Lower lobe of right lung (tissue), 2 donors: ENCODE measurements at regions not wholly inside any gene's neighbourhood (a gene's known extent, or its start where the extent isn't known, plus 50 kb on each side); places are given as distances from the start of the nearest gene placed in this dataset.

ENCODE experiments used
- ATAC-seq, 2 donors: fragments of 200-7000 bp; cut with Tn5 transposase; one replicate each; pipeline ENCODE4 v1.9.1; 2020 to 2022; ENCODE audit warnings: mild to moderate bottlenecking in 2 of 2, moderate library complexity in 2 of 2
- DNase-seq: peaks from one replicate; pipeline ENCODE4 v3.0.0-alpha.2; 2020
- H3K27ac ChIP-seq: fragments of 200-600 bp; one replicate; pipeline ENCODE4 v1.8.0; 2022
- H3K27me3 ChIP-seq: fragments of 200-600 bp; one replicate; pipeline ENCODE4 v1.8.0; 2022; ENCODE audit warnings: low read depth
- H3K36me3 ChIP-seq: fragments of 200-600 bp; one replicate; pipeline ENCODE4 v1.8.0; 2022; ENCODE audit warnings: mild to moderate bottlenecking
- H3K4me1 ChIP-seq: fragments of 200-600 bp; one replicate; pipeline ENCODE4 v1.8.0; 2022
- H3K4me3 ChIP-seq: fragments of 200-600 bp; one replicate; pipeline ENCODE4 v1.8.0; 2022; ENCODE audit warnings: mild to moderate bottlenecking
- H3K9me3 ChIP-seq: fragments of 200-600 bp; one replicate; pipeline ENCODE4 v1.8.0; 2022
- CTCF ChIP-seq: fragments of 200-600 bp; IDR thresholded peaks from one replicate; pipeline ENCODE4 v1.8.0; 2022; ENCODE audit warnings: antibody characterized with exemption, mild to moderate bottlenecking
- intact Hi-C: fragments of 100-400 bp; cut with DNase I; formaldehyde crosslinking; loops from one replicate; pipeline ENCODE4 v1.11.0; 2022
- donor health status: DM: no; HTN: yes; CAD: no; lungs with severe emphysema.

- Histone ChIP-seq H3K36me3 (no peaks in the 10 kb centered on the region), H3K27me3 (no peaks in the 10 kb centered on the region), H3K4me3 (no peak overlapping the region), H3K27ac (no peak overlapping the region), H3K9me3 (no peaks in the 10 kb centered on the region), H3K4me1 (no peaks in the 10 kb centered on the region)
- DNase-seq: no peak
- TF ChIP-seq CTCF: no peak
- ATAC-seq: no peak
- intact Hi-C loops: no loop called here
Observed at GRCh38 chr4:188619456-188620149, 480.4 kb downstream of the TRIML1 start.

- H3K27ac ChIP-seq: no peak overlapping the region
- no peaks in the 10 kb centered on the region for H3K4me1 ChIP-seq
- intact Hi-C loops: no loop called here
- no peak for ATAC-seq
- H3K36me3 ChIP-seq: no peaks in the 10 kb centered on the region
- TF ChIP-seq CTCF: no peak
- no peak for DNase-seq
- H3K27me3 ChIP-seq: no peaks in the 10 kb centered on the region
- no peak overlapping the region for H3K4me3 ChIP-seq
- no peaks in the 10 kb centered on the region for H3K9me3 ChIP-seq
Observed at GRCh38 chr4:188620608-188621007, 481.4 kb downstream of the TRIML1 start.

GRCh38 chr4:188623314-188623854 lies 484.1 kb downstream of the TRIML1 start:
- TF ChIP-seq CTCF: no peak
- DNase-seq (no peak), ATAC-seq (no peak)
- intact Hi-C loops: no loop called here
- Histone ChIP-seq H3K27me3 (no peaks in the 10 kb centered on the region), H3K27ac (no peak overlapping the region), H3K4me3 (no peak overlapping the region), H3K4me1 (no peaks in the 10 kb centered on the region), H3K9me3 (no peaks in the 10 kb centered on the region), H3K36me3 (no peaks in the 10 kb centered on the region)

GRCh38 chr4:188624370-188624769 lies 485.1 kb downstream of the TRIML1 start:
- Histone ChIP-seq H3K4me3 (no peak overlapping the region), H3K36me3 (no peaks in the 10 kb centered on the region), H3K27ac (no peak overlapping the region), H3K27me3 (no peaks in the 10 kb centered on the region), H3K4me1 (no peaks in the 10 kb centered on the region), H3K9me3 (no peaks in the 10 kb centered on the region)
- no peak for DNase-seq
- intact Hi-C loops: no loop called here
- no peak for TF ChIP-seq CTCF
- no peak for ATAC-seq

GRCh38 chr4:188627892-188628291 lies 488.7 kb downstream of the TRIML1 start:
- intact Hi-C loops: no loop called here
- no peaks in the 10 kb centered on the region for H3K27me3 ChIP-seq
- H3K36me3 ChIP-seq: no peaks in the 10 kb centered on the region
- TF ChIP-seq CTCF: no peak
- H3K9me3 ChIP-seq: no peaks in the 10 kb centered on the region
- H3K27ac ChIP-seq: no peak overlapping the region
- ATAC-seq: no peak
- DNase-seq: no peak
- no peaks in the 10 kb centered on the region for H3K4me1 ChIP-seq
- no peak overlapping the region for H3K4me3 ChIP-seq
